ENCODE measurements at regions not wholly inside any gene's neighbourhood (a gene's known extent, or its start where the extent isn't known, plus 50 kb on each side); places are given as distances from the start of the nearest gene placed in this dataset.

DNA sequence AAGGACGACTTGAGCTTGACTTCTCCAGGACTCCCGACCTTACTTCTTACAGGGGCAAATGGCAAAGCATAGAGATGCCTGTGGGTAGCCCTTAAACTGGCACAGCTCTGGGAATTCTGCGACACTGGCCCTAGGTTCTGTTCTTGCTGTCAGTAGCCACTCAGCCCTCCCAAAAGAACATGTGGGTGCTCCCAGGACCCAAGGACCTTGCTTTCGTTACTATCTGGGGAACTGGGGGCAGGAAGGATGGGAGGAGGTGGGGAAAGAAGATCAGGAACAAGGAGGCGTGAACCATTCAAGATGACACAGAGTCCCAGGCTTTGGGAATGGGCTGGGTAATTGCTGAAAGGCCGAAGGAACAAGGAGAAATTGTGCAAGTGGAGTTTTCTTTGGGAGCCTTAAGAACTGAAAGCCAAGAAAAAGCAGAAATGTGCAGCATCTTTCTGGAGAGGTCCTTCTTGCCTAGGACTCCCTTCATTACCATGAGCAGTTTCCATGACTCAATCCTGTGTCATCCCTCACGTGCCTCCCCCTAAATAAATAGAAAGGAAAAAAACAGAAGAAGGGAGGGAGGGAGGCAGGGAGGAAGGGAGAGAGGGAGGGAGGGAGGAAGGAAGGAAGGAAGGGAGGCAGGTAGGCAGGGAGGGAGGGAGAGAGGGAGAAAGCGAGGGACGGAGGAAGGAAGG, 284.6 kb upstream of the FOXQ1 start (continued):
- TF ChIP-seq ZNF512 (CRISPR knock-in tag; IDR thresholded peaks at IDR 0.05; ENCODE audit: borderline replicate concordance): no peak

DNA sequence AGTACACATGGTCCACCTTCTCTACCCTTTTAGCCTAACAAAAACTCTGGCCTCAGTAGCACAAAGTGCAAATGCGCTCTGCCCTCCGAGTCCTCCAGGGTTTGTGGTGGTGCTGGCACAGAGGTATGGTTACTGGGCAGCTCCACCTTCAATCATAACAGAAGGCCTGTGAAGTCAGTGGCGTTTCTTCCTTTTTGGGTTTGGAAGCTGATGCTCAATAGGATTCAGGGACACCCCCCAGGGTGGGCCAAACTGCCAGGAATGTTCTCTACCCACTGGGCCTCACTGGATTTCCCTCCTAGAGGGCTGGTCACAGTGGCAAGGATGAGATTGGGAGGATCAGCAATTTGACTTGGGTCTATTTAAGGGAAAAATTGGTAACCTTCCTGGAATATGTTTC, 286.1 kb upstream of the FOXQ1 start:
- no peak overlapping the region for H3K27ac Mint-ChIP-seq
- peaks cover 74% of the 10 kb centered on the region for H3K27me3 Mint-ChIP-seq (ENCODE audit: low read depth)
- no peak for TF ChIP-seq NFATC4 (CRISPR knock-in tag; IDR thresholded peaks at IDR 0.05)
- no peak for TF ChIP-seq ZNF232 (CRISPR knock-in tag; IDR thresholded peaks at IDR 0.05)
- no peak for TF ChIP-seq ZNF138 (CRISPR knock-in tag; conservative IDR thresholded peaks at IDR 0.05)
- TF ChIP-seq SOX15 (CRISPR knock-in tag; IDR thresholded peaks at IDR 0.05): no peak
- TF ChIP-seq, protein P1, sequence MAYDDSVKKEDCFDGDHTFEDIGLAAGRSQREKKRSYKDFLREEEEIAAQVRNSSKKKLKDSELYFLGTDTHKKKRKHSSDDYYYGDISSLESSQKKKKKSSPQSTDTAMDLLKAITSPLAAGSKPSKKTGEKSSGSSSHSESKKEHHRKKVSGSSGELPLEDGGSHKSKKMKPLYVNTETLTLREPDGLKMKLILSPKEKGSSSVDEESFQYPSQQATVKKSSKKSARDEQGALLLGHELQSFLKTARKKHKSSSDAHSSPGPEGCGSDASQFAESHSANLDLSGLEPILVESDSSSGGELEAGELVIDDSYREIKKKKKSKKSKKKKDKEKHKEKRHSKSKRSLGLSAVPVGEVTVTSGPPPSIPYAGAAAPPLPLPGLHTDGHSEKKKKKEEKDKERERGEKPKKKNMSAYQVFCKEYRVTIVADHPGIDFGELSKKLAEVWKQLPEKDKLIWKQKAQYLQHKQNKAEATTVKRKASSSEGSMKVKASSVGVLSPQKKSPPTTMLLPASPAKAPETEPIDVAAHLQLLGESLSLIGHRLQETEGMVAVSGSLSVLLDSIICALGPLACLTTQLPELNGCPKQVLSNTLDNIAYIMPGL (CRISPR knock-in tag; IDR thresholded peaks at IDR 0.05): no peak
- TF ChIP-seq, protein P2, sequence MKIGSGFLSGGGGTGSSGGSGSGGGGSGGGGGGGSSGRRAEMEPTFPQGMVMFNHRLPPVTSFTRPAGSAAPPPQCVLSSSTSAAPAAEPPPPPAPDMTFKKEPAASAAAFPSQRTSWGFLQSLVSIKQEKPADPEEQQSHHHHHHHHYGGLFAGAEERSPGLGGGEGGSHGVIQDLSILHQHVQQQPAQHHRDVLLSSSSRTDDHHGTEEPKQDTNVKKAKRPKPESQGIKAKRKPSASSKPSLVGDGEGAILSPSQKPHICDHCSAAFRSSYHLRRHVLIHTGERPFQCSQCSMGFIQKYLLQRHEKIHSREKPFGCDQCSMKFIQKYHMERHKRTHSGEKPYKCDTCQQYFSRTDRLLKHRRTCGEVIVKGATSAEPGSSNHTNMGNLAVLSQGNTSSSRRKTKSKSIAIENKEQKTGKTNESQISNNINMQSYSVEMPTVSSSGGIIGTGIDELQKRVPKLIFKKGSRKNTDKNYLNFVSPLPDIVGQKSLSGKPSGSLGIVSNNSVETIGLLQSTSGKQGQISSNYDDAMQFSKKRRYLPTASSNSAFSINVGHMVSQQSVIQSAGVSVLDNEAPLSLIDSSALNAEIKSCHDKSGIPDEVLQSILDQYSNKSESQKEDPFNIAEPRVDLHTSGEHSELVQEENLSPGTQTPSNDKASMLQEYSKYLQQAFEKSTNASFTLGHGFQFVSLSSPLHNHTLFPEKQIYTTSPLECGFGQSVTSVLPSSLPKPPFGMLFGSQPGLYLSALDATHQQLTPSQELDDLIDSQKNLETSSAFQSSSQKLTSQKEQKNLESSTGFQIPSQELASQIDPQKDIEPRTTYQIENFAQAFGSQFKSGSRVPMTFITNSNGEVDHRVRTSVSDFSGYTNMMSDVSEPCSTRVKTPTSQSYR (CRISPR knock-in tag; IDR thresholded peaks at IDR 0.05): no peak
- TF ChIP-seq JAZF1 (CRISPR knock-in tag; IDR thresholded peaks at IDR 0.05): no peak
- TF ChIP-seq, protein P3, sequence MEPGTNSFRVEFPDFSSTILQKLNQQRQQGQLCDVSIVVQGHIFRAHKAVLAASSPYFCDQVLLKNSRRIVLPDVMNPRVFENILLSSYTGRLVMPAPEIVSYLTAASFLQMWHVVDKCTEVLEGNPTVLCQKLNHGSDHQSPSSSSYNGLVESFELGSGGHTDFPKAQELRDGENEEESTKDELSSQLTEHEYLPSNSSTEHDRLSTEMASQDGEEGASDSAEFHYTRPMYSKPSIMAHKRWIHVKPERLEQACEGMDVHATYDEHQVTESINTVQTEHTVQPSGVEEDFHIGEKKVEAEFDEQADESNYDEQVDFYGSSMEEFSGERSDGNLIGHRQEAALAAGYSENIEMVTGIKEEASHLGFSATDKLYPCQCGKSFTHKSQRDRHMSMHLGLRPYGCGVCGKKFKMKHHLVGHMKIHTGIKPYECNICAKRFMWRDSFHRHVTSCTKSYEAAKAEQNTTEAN (CRISPR knock-in tag; IDR thresholded peaks at IDR 0.05): no peak
- no peak for TF ChIP-seq NR1H2 (CRISPR knock-in tag; IDR thresholded peaks at IDR 0.05)
- no peak for TF ChIP-seq ELF4 (CRISPR knock-in tag; IDR thresholded peaks at IDR 0.05; ENCODE audit: low read depth)
- TF ChIP-seq, protein P4, sequence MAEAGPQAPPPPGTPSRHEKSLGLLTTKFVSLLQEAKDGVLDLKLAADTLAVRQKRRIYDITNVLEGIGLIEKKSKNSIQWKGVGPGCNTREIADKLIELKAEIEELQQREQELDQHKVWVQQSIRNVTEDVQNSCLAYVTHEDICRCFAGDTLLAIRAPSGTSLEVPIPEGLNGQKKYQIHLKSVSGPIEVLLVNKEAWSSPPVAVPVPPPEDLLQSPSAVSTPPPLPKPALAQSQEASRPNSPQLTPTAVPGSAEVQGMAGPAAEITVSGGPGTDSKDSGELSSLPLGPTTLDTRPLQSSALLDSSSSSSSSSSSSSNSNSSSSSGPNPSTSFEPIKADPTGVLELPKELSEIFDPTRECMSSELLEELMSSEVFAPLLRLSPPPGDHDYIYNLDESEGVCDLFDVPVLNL (CRISPR knock-in tag; IDR thresholded peaks at IDR 0.05; ENCODE audit: borderline replicate concordance, low read depth): no peak
- no peak for TF ChIP-seq CTCF (IDR thresholded peaks at IDR 0.05)
- TF ChIP-seq, protein P5, sequence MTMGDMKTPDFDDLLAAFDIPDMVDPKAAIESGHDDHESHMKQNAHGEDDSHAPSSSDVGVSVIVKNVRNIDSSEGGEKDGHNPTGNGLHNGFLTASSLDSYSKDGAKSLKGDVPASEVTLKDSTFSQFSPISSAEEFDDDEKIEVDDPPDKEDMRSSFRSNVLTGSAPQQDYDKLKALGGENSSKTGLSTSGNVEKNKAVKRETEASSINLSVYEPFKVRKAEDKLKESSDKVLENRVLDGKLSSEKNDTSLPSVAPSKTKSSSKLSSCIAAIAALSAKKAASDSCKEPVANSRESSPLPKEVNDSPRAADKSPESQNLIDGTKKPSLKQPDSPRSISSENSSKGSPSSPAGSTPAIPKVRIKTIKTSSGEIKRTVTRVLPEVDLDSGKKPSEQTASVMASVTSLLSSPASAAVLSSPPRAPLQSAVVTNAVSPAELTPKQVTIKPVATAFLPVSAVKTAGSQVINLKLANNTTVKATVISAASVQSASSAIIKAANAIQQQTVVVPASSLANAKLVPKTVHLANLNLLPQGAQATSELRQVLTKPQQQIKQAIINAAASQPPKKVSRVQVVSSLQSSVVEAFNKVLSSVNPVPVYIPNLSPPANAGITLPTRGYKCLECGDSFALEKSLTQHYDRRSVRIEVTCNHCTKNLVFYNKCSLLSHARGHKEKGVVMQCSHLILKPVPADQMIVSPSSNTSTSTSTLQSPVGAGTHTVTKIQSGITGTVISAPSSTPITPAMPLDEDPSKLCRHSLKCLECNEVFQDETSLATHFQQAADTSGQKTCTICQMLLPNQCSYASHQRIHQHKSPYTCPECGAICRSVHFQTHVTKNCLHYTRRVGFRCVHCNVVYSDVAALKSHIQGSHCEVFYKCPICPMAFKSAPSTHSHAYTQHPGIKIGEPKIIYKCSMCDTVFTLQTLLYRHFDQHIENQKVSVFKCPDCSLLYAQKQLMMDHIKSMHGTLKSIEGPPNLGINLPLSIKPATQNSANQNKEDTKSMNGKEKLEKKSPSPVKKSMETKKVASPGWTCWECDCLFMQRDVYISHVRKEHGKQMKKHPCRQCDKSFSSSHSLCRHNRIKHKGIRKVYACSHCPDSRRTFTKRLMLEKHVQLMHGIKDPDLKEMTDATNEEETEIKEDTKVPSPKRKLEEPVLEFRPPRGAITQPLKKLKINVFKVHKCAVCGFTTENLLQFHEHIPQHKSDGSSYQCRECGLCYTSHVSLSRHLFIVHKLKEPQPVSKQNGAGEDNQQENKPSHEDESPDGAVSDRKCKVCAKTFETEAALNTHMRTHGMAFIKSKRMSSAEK (CRISPR knock-in tag; IDR thresholded peaks at IDR 0.05; ENCODE audit: borderline replicate concordance): no peak
- no peak for TF ChIP-seq FOXK1 (CRISPR knock-in tag; IDR thresholded peaks at IDR 0.05)
- peaks cover 44% of the 10 kb centered on the region for H3K4me1 Mint-ChIP-seq
- H3K9me3 Mint-ChIP-seq: peaks cover 23% of the 10 kb centered on the region
- H3K36me3 Mint-ChIP-seq: peaks cover 14% of the 10 kb centered on the region
- POLR2A ChIA-PET: no interaction called here
- H3K4me3 Mint-ChIP-seq: no peak overlapping the region
- CTCF ChIA-PET: no interaction called here
- no peak for ATAC-seq
- no peak for DNase-seq (ENCODE audit: low spot score)
